ENCODE measurements at regions not wholly inside any gene's neighbourhood (a gene's known extent, or its start where the extent isn't known, plus 50 kb on each side); places are given as distances from the start of the nearest gene placed in this dataset.

DNA sequence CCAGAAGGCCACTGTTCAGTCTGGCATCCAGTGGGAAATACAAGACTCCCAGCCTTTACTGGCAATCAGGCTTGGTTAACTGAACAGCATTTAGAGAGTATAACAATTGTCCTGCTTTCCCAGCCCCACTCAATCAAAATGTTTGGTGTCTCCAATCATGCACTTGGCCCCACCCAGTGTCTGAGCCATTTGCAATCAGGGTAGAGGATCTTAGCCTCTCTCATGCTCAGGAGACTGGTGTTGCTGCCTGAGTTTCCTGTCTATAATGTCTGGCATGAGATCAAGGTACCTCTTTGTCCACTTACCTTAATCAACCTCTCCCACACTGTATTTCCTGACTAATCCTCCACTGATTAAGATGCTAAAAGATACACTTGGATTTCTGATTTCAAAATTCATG lies 290.2 kb upstream of the GHITM start:
- Histone ChIP-seq H3K4me1 (no peaks in the 10 kb centered on the region), H3K27ac (no peak overlapping the region), H3K36me3 (no peaks in the 10 kb centered on the region), H3K27me3 (no peaks in the 10 kb centered on the region), H3K9me3 (no peaks in the 10 kb centered on the region), H3K4me3 (no peak overlapping the region)
- TF ChIP-seq, protein P1, sequence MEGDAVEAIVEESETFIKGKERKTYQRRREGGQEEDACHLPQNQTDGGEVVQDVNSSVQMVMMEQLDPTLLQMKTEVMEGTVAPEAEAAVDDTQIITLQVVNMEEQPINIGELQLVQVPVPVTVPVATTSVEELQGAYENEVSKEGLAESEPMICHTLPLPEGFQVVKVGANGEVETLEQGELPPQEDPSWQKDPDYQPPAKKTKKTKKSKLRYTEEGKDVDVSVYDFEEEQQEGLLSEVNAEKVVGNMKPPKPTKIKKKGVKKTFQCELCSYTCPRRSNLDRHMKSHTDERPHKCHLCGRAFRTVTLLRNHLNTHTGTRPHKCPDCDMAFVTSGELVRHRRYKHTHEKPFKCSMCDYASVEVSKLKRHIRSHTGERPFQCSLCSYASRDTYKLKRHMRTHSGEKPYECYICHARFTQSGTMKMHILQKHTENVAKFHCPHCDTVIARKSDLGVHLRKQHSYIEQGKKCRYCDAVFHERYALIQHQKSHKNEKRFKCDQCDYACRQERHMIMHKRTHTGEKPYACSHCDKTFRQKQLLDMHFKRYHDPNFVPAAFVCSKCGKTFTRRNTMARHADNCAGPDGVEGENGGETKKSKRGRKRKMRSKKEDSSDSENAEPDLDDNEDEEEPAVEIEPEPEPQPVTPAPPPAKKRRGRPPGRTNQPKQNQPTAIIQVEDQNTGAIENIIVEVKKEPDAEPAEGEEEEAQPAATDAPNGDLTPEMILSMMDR (IDR thresholded peaks at IDR 0.05) = no peak
- no peak for DNase-seq (ENCODE audit: low spot score in 2 of 2)
- intact Hi-C loops (cut with DNase I) = no loop called here

DNA sequence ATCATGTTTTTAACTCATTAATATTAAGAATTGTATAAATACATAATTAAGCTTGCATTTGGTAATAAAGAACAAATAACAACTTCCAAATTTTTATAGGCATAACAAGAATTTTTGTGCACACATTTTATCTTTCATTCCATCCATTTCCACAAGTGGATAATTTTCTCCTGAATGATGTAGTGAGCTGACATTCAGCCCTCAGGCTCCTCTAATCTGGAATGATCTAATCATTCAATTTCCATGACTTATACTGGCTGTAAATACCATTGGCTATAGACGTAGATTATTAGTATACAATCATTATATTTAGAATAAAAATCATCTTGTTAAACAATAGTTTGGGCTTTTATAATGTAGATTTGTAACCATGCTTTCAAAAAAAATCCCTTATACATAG lies 287.2 kb upstream of the GHITM start:
- no peak for DNase-seq (ENCODE audit: low spot score in 2 of 2)
- H3K27me3 ChIP-seq = no peaks in the 10 kb centered on the region
- no peaks in the 10 kb centered on the region for H3K9me3 ChIP-seq
- intact Hi-C loops (cut with DNase I) = no loop called here
- no peak overlapping the region for H3K4me3 ChIP-seq
- H3K27ac ChIP-seq = no peak overlapping the region
- H3K36me3 ChIP-seq = no peaks in the 10 kb centered on the region
- TF ChIP-seq, protein P1 (IDR thresholded peaks at IDR 0.05) = no peak
- no peaks in the 10 kb centered on the region for H3K4me1 ChIP-seq

DNA sequence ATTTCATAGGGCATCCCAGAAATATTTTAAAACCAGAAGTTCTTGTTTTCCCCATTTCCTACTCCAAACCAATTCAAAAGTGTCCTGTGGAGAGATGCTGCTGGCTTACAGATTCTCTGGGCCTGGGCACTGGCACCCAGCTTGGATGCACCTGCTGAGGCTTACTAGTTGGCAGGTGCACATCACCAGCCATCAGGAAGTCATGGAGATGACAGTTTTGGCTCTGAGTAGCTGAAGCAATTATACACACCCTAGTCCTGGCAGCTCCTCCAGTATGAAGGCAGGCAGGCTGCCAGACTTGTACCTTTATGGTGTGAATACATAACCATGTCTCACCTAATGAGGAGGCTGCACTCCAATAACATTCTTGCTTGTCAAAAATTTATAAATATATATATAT lies 276.6 kb upstream of the GHITM start:
- H3K36me3 ChIP-seq = no peaks in the 10 kb centered on the region
- intact Hi-C loops (cut with DNase I) = no loop called here
- H3K9me3 ChIP-seq = no peaks in the 10 kb centered on the region
- H3K4me3 ChIP-seq = no peak overlapping the region
- TF ChIP-seq, protein P1 (IDR thresholded peaks at IDR 0.05) = no peak
- no peaks in the 10 kb centered on the region for H3K27me3 ChIP-seq
- no peaks in the 10 kb centered on the region for H3K4me1 ChIP-seq
- no peak overlapping the region for H3K27ac ChIP-seq
- no peak for DNase-seq (ENCODE audit: low spot score in 2 of 2)

DNA sequence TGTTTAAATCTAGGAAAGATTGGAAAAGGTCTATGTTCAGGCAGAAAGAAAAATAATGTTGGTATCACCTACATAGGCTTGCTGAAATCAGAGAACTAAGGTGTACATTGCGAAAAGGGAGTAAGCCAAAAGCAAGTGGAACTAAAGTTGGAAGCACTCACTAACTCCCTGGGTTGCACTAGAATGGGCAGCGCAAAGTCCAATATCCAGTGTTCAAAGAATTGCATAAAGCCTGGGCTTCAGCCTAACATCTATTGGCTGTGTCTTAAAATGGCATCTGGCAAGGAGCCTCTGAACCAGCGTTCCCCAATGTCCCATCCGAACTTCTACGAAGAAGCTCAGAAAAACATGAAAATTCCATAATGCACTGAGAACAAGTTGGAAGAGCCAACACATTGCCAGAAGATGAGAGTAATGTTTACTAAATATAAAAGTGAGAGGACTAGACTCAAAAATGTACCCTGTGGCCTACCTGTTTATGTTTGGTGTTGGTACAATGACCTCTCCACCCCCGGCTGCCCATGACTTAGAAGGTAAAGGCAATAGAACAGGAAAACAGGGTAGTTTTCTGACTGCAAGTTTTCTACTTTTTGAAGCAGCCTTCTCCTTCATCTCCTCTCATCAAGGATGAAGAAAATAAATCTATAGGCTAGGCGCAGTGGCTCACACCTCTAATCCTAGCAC lies 275.9 kb upstream of the GHITM start:
- Histone ChIP-seq H3K36me3 (no peaks in the 10 kb centered on the region), H3K27ac (no peak overlapping the region), H3K4me3 (no peak overlapping the region), H3K9me3 (no peaks in the 10 kb centered on the region), H3K4me1 (no peaks in the 10 kb centered on the region), H3K27me3 (no peaks in the 10 kb centered on the region)
- TF ChIP-seq, protein P1 (IDR thresholded peaks at IDR 0.05) = no peak
- no peak for DNase-seq (ENCODE audit: low spot score in 2 of 2)
- intact Hi-C loops (cut with DNase I) = no loop called here

DNA sequence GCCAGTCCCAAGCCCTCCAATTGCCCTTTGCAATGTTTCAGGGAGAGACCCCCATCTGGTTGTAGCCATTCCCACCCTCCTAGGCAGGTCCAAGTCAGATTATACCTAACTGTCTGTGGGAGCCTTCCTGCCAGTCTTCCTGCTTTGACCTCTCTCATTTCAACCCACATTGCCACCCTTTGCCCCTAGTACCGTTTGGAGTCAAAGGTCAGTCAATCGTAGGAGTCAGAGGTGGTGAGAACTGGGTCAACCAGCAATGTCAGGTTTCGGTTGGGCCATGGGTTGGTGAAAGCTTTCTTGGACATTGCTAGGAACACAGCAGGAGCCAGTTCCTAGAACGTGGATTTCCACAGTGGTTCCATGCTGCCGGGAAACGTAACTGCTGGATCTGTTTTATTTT lies 269.4 kb upstream of the GHITM start:
- intact Hi-C loops (cut with DNase I) = loop anchor here (5.0 kb wide), 1 partner anchor 1073 kb away; no protein-coding TSS in a partner anchor

More for the DNA sequence above, 269.4 kb upstream of the GHITM start:
- Histone ChIP-seq H3K4me3 (no peak overlapping the region), H3K27ac (no peak overlapping the region), H3K27me3 (no peaks in the 10 kb centered on the region), H3K4me1 (no peaks in the 10 kb centered on the region), H3K36me3 (no peaks in the 10 kb centered on the region), H3K9me3 (no peaks in the 10 kb centered on the region)
- TF ChIP-seq, protein P1 (IDR thresholded peaks at IDR 0.05) = no peak
- no peak for DNase-seq (ENCODE audit: low spot score in 2 of 2)

Measured in ascending aorta (tissue), 2 donors.